DMS 273 treated with DMSO at 0.1 percent for 48 hours (cell line): ENCODE measurements at regions not wholly inside any gene's neighbourhood (a gene's known extent, or its start where the extent isn't known, plus 50 kb on each side); places are given as distances from the start of the nearest gene placed in this dataset.
"Not testable (repeated sequence)": the region's sequence is repeated elsewhere in the genome, so short reads cannot be mapped to it uniquely, and the experiment has no call there.

Source experiments
- DNase-seq: peaks from one replicate; lab custom pipeline; 2025; lab: John Stamatoyannopoulos, UW

- no peak for DNase-seq
These were observed 460.8 kb upstream of the SMARCA2 start for GRCh38 chr9:1554081-1555035.

DNA sequence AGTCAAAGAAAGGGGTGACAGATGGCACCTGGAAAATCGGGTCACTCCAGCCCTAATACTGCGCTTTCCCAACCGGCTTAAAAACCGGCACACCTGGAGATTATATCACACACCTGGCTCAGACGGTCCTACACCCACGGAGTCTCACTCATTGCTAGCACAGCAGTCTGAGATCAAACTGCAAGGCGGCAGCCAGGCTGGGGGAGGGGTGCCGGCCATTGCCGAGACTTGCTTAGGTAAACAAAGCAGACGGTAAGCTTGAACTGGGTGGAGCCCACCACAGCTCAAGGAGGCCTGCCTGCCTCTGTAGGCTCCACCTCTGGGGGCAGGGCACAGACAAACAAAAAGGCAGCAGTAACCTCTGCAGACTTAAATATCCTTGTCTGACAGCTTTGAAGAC is 456.5 kb upstream of the SMARCA2 start:
- DNase-seq, result not testable (repeated sequence)

GRCh38 chr9:1575939-1576338 is 439.2 kb upstream of the SMARCA2 start:
- no peak for DNase-seq

- DNase-seq, result no peak
These were observed 434.9 kb upstream of the SMARCA2 start for GRCh38 chr9:1580215-1580614.

DNA sequence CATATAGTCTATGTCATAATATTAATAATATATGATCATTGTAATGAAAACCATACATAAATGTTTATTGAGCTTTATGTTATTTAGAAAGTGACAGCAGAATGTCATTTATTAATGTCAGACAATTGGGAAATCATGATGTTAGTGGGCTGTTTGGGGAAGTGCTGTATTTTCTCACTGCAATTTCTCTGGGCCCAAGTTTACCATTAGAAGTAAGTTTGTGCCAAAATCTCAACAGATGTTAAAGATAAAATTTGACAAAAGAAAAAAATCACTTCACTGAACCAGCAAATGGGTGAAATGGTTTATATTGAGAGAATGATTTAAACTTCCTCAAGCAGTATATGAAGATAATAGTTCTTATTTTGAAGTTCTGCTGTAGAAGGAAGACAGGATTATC is 433.2 kb upstream of the SMARCA2 start:
- no peak for DNase-seq

GRCh38 chr9:1591310-1591709 is 423.8 kb upstream of the SMARCA2 start:
- no peak for DNase-seq

GRCh38 chr9:1598270-1598669 is 416.9 kb upstream of the SMARCA2 start:
- DNase-seq, result no peak

DNA sequence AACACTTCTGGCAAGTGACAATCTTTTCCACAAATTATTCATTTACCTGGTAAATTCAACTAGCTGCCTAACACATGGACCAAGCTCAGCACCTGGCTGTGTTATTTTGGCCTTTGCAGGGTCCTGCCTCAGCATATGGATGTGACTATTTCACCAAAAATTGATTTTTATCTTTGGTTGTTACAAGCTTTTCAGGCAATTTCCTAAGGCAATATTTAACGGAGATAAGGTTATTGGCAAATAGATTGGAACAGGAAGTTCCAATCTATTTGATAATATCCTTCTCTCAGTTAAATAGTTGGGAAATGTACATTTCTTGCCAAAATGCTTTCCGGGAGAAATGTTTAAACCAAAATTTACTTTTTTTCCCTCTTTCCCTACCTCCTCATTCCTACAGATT is 415.2 kb upstream of the SMARCA2 start:
- DNase-seq, result no peak

DNA sequence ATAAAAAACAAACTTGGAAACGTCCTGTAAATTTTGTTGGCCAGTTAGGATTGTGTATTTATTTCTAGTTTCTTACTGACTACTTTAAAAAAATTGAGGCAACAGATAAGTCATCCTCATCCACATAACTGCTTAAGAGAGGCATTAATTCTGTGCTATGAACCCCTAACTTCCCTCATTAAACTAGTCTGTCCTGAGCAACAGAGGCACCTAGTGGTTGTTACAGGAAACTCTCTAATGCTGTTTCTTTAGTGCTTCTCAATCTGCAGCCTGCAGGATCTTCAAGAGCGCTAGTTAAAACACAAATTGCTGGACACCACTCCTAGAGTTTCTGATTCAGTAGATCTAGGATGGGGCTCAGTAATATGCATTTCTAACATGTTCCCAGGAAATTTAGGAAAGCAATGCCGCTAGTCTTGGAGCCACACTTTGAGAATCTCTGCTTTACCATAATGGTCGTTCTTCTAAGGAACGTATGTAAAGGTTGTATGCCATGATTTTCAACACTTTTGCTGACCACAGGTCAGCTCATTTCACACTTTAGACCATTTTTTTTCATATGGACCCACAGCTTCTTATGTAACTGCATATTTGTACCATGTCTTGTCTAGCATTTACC is 410.1 kb upstream of the SMARCA2 start:
- no peak for DNase-seq

DNA sequence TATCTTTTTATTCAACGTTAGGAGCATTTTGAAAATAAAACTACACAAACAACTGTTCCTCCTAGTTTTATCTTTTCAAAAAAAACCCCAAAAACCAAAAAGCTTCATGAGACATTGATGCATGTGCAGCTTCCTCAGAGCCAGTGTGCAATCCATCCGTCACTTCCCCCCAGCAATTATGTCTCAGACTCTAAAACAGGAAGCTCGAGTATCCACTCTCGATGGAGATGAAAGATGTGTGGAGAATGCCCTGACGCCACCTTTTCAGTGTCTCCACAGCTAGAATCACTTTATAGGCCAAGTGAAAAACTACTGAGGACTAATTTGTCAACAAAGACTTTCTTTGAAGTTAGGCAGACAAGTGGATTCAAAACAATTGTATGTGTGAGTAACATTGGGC is 408.9 kb upstream of the SMARCA2 start:
- DNase-seq, result no peak

DNA sequence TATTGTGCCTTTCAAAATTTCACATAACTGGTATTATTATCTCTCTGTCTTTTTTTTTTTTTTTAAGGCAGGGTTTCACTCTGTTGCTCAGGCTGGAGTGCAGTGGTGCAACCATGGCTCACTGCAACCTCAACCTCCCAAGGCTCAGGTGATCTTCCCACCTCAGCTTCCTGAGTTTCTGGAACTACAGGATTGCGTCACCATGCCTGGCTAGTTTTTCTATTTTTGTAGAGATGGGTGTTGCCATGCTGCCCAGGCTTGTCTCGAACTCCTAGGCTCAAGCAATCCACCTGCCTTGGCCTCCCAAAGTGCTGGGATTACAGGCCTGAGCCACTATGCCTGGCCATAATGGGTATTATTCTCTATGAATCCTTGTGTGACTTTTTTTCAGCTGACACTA is 402.3 kb upstream of the SMARCA2 start:
- DNase-seq, result no peak

DNA sequence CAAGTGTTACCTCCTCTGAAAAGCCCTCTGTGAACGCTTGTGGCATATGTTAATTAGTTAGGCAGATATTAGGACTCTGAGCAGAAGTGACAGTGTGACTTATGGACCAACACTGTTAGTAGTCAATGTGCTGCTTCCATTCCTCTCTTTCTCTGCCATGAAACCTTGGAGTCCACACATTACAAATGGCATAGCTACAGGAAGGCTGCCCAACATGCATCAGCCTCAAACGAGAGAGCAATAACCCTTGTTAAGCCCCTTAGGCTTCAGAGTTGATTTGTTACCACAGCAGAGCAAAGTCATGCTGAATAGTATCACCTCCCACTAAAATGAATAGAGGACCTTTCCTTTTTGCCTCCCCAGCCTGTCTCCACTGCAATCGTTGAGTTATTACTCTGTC is 397.7 kb upstream of the SMARCA2 start:
- DNase-seq, result no peak

GRCh38 chr9:1619915-1620710 is 395.0 kb upstream of the SMARCA2 start:
- DNase-seq, result no peak

DNA sequence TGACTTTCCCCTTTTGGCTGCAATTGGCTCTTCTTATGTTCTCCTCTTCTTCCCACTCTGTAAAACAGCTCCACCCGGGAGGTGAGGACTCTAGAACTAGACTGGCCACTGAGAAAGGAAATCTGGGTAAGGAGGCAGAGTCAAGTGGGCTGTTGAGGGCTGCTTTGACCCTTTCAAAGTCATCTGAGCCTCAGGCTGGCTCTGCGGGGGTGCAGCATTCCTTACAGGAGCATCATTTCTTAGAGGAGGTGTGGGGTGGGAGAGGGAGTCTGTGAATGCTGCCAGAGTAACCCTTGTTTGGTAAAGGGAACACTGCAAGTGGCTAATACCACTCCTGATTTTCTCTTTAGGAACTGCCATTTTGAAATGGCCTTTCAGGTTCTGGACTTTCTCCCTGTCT is 377.7 kb upstream of the SMARCA2 start:
- no peak for DNase-seq

- no peak for DNase-seq
These were observed 376.0 kb upstream of the SMARCA2 start for GRCh38 chr9:1639166-1639565.

DNA sequence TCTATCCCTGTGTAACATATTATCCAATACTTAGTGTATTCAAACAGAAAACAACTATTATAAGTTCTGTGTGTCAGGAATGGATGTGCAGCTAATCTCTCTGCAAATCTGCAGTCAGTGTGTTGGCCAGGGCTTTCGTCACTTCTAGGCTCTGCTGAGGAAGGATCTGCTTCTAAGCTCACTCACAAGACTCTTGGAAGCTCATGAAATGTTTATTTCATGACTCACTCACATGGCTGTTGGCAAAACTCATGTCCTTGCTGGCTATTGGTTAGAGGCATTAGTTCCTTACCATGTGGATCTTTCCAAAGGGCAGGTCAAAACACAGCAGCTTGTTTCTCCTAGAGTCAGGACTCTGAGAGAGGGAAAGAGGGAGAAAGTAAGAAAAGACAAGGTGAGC is 367.4 kb upstream of the SMARCA2 start:
- DNase-seq, result no peak

- DNase-seq, result no peak
These were observed 361.9 kb upstream of the SMARCA2 start for GRCh38 chr9:1653282-1653681.

DNA sequence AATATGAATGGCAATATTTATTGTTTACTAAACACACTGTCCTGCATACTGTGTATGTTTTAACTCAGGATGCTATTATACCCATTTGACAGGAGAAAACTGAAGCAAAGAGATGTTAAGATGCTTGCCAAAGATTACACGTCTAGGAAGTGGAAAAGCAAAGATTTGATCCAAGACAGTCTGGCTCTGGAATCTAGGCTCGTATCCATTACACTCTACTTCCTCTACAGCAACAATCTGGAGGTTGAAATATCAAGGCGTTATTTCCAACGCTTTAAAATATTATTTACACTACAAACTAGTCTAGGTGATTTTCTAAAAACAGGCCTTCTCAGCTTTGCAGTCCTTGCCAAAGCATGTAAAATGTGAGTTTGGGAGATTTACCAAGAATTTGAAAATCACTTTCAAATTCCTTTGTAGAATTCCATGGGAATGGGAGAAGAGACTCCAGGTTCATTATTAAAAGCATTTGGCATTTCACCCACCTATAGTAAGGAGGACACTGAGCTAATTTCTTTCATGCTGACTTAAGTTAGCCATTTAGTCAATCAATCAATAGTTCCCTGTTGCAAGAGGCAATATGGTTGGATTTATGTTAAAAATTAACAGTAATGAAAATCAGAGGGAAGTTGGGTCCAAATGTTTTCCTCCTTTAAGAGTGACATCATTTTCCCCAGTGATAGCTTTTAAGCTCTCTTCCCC is 356.3 kb upstream of the SMARCA2 start:
- DNase-seq, result no peak

GRCh38 chr9:1659363-1659690 is 355.8 kb upstream of the SMARCA2 start:
- no peak for DNase-seq

GRCh38 chr9:1668441-1668840 is 346.7 kb upstream of the SMARCA2 start:
- no peak for DNase-seq

DNA sequence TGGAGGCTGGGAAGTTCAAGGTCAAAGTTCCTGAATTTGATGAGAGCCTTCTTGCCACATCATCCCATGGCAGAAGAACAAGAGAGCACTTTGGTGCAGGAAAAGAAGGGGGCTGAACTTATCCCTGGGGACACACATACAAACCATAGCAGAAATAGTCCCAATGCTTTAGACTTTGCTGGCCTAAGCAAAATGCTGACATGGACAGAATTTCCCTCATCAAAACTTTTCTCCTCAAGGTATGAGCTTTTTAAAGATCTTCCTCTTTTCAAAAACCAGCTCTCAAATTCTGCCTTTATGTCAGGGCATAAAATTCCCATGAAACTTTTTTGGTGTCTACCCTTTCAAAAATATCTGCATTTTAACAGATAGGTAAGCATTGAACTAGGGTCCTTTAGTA is 341.8 kb upstream of the SMARCA2 start:
- DNase-seq, result no peak

GRCh38 chr9:1676771-1677170 is 338.4 kb upstream of the SMARCA2 start:
- DNase-seq, result no peak
